ENCODE measurements at regions not wholly inside any gene's neighbourhood (a gene's known extent, or its start where the extent isn't known, plus 50 kb on each side); places are given as distances from the start of the nearest gene placed in this dataset.

DNA sequence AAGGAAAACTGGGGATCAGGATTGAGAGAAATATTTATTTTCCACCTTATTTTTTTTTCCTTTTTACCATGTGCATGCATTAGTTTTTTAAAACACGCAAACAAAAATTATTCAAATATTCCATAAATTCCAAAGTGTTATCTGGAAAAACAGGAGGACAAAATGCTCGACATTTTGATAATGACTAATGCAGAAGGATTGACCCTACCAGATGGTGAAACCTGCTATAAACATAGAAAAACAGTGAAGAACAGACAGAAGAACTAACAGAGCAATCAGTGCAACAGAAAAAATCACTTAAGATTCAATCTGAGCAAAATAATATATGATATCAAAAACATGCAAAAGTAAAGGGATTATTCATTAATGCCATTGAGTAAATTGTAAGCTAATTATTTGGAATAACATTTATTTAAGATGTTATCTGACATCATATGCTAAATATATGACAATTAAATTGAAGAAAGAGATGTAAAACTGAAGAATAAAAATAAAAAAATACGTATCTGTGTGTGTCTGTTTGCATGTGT is 218.4 kb downstream of the LMBRD1 start:
- TF ChIP-seq CEBPB (IDR thresholded peaks at IDR 0.05; ENCODE audit: low read depth, low read length) (no peak), POLR2A (IDR thresholded peaks at IDR 0.05; ENCODE audit: low read depth, low read length) (no peak)
- TF ChIP-seq, protein P1, sequence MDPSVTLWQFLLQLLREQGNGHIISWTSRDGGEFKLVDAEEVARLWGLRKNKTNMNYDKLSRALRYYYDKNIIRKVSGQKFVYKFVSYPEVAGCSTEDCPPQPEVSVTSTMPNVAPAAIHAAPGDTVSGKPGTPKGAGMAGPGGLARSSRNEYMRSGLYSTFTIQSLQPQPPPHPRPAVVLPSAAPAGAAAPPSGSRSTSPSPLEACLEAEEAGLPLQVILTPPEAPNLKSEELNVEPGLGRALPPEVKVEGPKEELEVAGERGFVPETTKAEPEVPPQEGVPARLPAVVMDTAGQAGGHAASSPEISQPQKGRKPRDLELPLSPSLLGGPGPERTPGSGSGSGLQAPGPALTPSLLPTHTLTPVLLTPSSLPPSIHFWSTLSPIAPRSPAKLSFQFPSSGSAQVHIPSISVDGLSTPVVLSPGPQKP (IDR thresholded peaks at IDR 0.05; ENCODE audit: borderline replicate concordance, low read depth, low read length) = no peak
